K562 (cell line): ENCODE measurements at regions not wholly inside any gene's neighbourhood (a gene's known extent, or its start where the extent isn't known, plus 50 kb on each side); places are given as distances from the start of the nearest gene placed in this dataset.

Source experiments
- BRF1 ChIP-seq: IDR thresholded peaks from 3 replicates; pipeline ENCODE4 v1.6.1; 2011; ENCODE audit warnings: borderline replicate concordance, mild to moderate bottlenecking; ENCODE audit not compliant: insufficient read length; ENCODE audit errors: extremely low read depth
- GABPB1 ChIP-seq: sonication (generic); formaldehyde crosslinking; IDR thresholded peaks from 2 replicates; pipeline ENCODE4 v1.8.0; 2022; ENCODE audit warnings: mild to moderate bottlenecking, missing genetic modification reagents
- MYC ChIP-seq, 2 experiments: fragments of 250-450 bp in 1 of 2; sonication (Bioruptor Pico) in 1 of 2; IDR thresholded peaks; 2 replicates each; pipeline versions ENCODE4 v1.5.1 to v1.6.1; 2012 to 2021; ENCODE audit warnings: low read depth in 2 of 2, borderline replicate concordance in 1 of 2, improper control_type of control experiment in 1 of 2, low read length in 1 of 2, mild to moderate bottlenecking in 1 of 2, moderate library complexity in 1 of 2
- TARDBP ChIP-seq: fragments of 450-650 bp; IDR thresholded peaks from 2 replicates; pipeline ENCODE4 v1.6.1; 2016
- ZNF274 ChIP-seq: IDR thresholded peaks from 2 replicates; pipeline ENCODE4 v1.6.1; 2011; ENCODE audit warnings: low read depth, mild to moderate bottlenecking, low read length, moderate library complexity, borderline replicate concordance
- TF ChIP-seq, protein P1 (sequence below): fragments of 200-600 bp; sonication (generic); IDR thresholded peaks from one replicate; pipeline ENCODE4 v1.6.1; 2012; ENCODE audit warnings: mild to moderate bottlenecking, low read depth, low read length, inconsistent platforms
- TF ChIP-seq, protein P2 (sequence below): fragments of 450-650 bp; IDR thresholded peaks from 2 replicates; pipeline ENCODE4 v1.6.1; 2018; ENCODE audit warnings: mild to moderate bottlenecking, low read depth; ENCODE audit not compliant: partially characterized antibody

DNA sequence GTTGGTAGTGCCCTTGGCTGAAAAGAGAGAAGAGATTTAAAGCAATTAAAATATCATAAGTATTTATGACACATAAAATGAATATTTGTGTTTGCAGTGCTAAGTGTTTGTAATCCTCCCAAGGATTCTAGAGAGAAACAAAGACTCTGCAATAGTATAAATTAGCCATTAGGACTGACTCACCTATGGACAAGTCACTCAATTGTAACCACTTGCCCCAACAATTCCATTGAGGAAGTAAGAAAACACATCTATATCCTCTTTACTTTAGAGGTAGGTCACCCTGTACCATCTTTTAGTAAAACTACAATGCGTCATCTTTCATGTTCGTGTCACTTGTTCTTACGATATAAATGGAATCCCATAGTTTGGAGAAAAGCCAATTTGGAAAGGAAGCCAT is 85.7 kb upstream of the INHBA start (continued):
- TF ChIP-seq, protein P1, sequence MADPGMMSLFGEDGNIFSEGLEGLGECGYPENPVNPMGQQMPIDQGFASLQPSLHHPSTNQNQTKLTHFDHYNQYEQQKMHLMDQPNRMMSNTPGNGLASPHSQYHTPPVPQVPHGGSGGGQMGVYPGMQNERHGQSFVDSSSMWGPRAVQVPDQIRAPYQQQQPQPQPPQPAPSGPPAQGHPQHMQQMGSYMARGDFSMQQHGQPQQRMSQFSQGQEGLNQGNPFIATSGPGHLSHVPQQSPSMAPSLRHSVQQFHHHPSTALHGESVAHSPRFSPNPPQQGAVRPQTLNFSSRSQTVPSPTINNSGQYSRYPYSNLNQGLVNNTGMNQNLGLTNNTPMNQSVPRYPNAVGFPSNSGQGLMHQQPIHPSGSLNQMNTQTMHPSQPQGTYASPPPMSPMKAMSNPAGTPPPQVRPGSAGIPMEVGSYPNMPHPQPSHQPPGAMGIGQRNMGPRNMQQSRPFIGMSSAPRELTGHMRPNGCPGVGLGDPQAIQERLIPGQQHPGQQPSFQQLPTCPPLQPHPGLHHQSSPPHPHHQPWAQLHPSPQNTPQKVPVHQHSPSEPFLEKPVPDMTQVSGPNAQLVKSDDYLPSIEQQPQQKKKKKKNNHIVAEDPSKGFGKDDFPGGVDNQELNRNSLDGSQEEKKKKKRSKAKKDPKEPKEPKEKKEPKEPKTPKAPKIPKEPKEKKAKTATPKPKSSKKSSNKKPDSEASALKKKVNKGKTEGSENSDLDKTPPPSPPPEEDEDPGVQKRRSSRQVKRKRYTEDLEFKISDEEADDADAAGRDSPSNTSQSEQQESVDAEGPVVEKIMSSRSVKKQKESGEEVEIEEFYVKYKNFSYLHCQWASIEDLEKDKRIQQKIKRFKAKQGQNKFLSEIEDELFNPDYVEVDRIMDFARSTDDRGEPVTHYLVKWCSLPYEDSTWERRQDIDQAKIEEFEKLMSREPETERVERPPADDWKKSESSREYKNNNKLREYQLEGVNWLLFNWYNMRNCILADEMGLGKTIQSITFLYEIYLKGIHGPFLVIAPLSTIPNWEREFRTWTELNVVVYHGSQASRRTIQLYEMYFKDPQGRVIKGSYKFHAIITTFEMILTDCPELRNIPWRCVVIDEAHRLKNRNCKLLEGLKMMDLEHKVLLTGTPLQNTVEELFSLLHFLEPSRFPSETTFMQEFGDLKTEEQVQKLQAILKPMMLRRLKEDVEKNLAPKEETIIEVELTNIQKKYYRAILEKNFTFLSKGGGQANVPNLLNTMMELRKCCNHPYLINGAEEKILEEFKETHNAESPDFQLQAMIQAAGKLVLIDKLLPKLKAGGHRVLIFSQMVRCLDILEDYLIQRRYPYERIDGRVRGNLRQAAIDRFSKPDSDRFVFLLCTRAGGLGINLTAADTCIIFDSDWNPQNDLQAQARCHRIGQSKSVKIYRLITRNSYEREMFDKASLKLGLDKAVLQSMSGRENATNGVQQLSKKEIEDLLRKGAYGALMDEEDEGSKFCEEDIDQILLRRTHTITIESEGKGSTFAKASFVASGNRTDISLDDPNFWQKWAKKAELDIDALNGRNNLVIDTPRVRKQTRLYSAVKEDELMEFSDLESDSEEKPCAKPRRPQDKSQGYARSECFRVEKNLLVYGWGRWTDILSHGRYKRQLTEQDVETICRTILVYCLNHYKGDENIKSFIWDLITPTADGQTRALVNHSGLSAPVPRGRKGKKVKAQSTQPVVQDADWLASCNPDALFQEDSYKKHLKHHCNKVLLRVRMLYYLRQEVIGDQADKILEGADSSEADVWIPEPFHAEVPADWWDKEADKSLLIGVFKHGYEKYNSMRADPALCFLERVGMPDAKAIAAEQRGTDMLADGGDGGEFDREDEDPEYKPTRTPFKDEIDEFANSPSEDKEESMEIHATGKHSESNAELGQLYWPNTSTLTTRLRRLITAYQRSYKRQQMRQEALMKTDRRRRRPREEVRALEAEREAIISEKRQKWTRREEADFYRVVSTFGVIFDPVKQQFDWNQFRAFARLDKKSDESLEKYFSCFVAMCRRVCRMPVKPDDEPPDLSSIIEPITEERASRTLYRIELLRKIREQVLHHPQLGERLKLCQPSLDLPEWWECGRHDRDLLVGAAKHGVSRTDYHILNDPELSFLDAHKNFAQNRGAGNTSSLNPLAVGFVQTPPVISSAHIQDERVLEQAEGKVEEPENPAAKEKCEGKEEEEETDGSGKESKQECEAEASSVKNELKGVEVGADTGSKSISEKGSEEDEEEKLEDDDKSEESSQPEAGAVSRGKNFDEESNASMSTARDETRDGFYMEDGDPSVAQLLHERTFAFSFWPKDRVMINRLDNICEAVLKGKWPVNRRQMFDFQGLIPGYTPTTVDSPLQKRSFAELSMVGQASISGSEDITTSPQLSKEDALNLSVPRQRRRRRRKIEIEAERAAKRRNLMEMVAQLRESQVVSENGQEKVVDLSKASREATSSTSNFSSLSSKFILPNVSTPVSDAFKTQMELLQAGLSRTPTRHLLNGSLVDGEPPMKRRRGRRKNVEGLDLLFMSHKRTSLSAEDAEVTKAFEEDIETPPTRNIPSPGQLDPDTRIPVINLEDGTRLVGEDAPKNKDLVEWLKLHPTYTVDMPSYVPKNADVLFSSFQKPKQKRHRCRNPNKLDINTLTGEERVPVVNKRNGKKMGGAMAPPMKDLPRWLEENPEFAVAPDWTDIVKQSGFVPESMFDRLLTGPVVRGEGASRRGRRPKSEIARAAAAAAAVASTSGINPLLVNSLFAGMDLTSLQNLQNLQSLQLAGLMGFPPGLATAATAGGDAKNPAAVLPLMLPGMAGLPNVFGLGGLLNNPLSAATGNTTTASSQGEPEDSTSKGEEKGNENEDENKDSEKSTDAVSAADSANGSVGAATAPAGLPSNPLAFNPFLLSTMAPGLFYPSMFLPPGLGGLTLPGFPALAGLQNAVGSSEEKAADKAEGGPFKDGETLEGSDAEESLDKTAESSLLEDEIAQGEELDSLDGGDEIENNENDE = no peak
- TF ChIP-seq GABPB1 (CRISPR knock-in tag) = no peak
- no peak for TF ChIP-seq BRF1
- TF ChIP-seq MYC (IDR thresholded peaks at IDR 0.05; ENCODE audit: low read depth, low read length) = no peak
- no peak for TF ChIP-seq MYC (CRISPR knock-in tag; IDR thresholded peaks at IDR 0.05; ENCODE audit: borderline replicate concordance, low read depth)
- TF ChIP-seq TARDBP = no peak
- TF ChIP-seq, protein P2, sequence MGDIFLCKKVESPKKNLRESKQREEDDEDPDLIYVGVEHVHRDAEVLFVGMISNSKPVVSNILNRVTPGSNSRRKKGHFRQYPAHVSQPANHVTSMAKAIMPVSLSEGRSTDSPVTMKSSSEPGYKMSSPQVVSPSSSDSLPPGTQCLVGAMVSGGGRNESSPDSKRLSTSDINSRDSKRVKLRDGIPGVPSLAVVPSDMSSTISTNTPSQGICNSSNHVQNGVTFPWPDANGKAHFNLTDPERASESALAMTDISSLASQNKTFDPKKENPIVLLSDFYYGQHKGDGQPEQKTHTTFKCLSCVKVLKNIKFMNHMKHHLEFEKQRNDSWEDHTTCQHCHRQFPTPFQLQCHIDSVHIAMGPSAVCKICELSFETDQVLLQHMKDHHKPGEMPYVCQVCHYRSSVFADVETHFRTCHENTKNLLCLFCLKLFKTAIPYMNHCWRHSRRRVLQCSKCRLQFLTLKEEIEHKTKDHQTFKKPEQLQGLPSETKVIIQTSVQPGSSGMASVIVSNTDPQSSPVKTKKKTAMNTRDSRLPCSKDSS = no peak
- TF ChIP-seq ZNF274 = no peak
